Umbilical cord (tissue), 1 donor: ENCODE measurements at regions not wholly inside any gene's neighbourhood (a gene's known extent, or its start where the extent isn't known, plus 50 kb on each side); places are given as distances from the start of the nearest gene placed in this dataset.
"Not testable (repeated sequence)": the region's sequence is repeated elsewhere in the genome, so short reads cannot be mapped to it uniquely, and the experiment has no call there.

ENCODE experiments used
- DNase-seq: peaks from one replicate; pipeline ENCODE4 v3.0.0-alpha.2; 2015; ENCODE audit warnings: low spot score

DNA sequence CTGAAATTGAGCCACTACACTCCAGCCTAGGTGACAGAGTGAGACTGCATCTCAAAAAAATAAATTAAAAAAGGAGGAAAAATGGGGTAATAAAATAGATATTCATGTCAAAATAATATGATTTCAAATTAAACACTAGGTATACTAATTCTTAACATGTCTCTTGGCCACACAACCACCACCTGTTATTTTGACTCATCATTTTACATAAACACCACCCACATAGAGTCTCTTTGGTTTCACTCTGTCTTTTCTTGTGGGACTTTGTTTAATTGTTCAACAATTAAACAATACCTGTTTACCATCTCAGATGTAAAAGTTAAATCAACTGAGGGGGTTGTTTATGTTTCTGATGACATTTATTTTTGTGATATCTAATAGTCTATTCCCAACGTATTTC is 476.8 kb upstream of the ADGRB3 start:
- no peak for DNase-seq

DNA sequence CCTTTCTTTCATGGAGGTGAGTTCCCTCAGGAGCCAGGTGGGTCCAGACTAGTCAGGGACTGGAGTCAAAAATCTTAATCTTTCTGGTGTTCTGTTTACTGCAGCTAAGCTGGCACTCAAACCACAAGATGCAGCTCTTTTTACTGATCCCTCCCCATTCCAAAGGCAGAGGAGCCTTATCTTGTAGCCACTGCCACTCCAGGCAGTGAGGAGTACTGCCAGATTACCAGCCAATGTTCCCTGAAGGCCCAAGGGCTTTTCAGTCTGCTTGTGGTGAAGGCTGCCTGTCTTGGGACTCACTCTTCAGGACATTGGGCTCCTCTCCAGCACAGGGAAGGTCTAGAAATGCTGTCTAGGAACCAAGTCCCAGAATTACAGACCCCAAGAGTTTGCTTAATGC is 490.4 kb upstream of the ADGRB3 start:
- DNase-seq, result no peak

DNA sequence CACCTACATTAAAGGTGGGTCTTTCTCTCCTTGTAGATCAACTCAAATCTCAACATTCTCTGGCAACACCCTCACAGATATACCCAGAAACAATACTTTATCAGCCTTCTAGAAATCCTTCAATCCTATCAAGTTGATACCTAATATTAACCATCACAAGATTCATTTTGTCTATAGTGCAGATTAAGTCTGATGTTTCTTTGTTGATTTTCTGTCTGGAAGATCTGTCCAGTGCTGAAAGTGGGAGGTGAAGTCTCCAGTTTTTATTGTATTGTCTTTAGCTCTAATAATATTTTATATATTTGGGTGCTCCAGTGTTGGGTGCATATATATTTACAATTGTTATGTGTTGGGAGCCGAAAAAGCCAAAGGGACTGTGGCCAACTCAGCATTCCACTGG is 493.9 kb upstream of the ADGRB3 start:
- no peak for DNase-seq

DNA sequence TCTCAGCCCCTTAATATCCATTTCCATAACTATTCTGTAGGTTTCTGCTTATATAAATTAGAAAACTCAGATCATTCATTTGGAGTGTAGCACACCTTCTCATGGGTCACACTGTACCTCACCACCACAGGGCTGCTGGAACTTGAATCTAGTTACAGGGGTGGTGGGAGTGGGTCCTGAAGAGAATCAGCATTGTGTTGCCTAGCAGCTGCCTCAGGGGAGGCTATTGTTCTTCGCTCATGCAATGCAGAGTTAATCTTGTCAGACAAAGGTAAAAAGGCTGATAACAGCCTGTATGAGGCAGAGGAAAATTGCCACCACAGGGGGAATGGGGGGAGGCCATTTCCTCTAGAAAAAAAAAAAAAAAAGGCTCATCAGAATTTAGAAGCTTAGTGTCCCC is 496.0 kb upstream of the ADGRB3 start:
- no peak for DNase-seq

DNA sequence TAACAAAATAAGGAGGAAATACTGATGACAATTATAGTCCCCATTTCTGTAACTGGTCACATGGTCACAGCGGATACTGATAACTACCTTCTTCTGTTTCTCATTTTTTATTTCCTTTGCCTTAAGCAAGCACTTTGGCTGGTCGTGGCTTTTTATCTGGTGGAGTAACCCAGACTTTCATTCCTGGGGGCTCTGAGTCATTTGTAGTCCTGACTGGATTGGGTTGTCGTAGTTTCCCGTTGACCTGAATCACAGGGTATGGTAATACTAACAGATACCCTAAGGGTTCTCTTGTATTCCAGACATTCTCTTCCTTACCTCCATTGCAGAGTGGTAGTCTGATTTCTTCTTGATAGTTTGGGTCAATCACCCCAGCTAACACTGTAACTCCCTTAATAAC is 500.3 kb upstream of the ADGRB3 start:
- DNase-seq, result no peak

DNA sequence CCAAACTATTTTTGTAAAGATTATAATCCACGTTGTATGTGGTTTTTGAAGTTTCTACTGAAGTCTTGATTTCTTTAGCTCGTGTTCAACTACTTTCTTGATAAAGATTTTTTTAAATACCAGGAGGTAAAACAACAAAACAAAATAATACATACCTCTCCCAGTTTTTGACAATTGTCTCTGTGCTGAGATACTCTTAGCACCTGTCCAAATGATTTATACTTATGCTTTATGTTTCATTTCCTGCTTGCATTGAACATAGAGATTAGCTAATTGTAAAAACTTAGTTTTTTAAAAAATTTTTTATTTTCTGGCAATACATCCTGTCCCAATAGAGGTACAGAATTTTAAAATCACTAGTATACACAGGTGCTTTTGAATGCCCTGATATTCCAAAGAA is 506.9 kb upstream of the ADGRB3 start:
- no peak for DNase-seq

DNA sequence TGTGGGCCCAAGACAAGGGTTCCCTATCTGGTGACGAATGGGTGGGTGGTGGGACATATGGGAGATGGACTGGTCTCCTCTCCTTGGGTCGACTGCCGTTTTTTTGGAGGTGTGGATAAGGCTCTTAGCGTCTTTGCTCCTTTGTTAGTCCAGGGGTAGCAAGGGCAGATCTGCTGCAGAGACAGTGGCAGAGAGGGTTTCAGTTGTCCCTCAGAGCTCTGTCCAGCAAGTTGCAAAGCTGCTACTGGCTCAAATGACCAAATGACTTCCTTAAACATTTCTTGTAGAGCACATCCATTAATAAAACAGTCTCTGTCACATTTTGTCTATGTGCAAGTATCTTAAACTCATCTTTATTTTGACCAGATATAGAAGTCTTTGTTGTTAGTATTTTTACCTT is 508.0 kb upstream of the ADGRB3 start:
- no peak for DNase-seq

DNA sequence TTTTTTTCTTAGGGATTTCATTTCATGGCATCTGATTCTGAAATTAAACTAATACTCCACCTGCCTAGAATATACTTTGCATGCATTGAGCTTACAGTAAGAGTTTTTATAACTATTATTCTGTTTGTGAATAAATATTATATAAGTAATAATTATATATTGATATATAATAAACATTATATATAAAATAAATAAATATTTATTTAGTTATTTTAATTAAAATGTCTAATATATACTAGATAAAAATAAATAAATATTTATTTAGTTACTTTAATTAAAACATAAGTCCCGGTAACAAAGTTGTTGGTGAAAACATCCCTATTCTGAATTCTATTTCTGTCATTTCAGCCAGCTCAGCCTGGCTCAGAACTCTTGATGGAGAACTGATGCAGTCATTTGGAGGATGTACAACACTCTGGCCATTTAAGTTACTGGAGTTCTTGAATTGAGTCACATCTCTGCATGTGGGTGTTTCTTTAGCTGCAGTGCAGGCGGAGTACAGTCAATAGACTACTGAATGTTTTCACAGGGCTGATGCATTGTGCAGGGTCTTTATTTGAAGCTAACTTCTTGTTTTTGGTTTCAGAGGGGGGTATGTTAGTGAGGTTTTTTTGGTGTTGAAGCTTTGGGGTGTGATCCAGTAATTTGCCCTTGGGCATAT is 508.9 kb upstream of the ADGRB3 start:
- no peak for DNase-seq

DNA sequence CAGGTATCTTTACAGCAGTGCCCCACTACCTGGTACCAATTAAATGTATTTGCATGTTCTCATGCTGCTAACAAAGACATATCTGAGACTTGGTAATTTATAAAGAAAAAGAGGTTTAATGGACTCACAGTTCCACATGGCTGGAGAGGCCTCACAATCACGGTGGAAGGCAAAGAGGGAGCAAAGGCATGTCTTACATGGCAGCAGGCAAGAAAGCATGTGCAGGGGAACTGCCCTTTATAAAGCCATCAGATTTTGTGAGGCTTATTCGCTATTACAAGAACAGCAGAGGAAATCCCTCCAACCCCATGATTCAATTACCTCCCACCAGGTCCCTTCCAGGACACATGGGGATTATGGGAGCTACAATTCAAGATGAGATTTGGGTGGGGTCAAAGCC is 512.1 kb upstream of the ADGRB3 start:
- DNase-seq, result not testable (repeated sequence)

DNA sequence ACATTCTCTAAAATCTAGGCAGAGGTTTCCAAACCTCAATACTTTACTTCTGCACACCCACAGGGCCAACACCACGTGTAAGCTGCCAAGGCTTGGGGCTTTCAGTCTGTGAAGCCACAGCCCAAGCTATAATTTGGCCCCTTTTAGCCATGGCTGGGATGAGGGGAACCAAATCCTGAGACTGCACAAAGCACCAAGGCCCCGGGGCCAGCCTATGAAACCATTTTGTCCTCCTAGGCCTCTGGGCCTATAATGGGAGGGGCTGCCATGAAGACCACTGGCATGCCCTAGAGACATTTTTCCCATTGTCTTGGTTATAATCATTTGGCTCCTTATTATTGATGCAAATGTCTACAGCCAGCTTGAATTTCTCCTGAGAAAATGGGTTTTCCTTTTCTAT is 513.0 kb upstream of the ADGRB3 start:
- no peak for DNase-seq

DNA sequence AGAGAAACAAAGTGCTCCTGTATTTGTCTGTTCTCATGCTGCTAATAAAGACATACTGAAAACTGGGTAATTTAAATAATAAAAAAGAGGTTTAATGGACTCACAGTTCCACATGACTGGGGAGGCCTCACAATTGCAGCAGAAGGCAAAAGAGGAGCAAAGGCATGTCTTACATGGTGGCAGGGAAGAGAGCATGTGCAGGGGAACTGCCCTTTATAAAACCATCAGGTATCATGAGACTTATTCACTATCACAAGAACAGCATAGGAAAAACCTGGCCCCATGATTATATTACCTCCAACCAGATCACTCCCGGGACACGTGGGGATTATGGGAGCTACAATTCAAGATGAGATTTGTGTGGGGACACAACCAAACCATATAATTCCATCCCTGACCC is 514.1 kb upstream of the ADGRB3 start:
- DNase-seq, result not testable (repeated sequence)

DNA sequence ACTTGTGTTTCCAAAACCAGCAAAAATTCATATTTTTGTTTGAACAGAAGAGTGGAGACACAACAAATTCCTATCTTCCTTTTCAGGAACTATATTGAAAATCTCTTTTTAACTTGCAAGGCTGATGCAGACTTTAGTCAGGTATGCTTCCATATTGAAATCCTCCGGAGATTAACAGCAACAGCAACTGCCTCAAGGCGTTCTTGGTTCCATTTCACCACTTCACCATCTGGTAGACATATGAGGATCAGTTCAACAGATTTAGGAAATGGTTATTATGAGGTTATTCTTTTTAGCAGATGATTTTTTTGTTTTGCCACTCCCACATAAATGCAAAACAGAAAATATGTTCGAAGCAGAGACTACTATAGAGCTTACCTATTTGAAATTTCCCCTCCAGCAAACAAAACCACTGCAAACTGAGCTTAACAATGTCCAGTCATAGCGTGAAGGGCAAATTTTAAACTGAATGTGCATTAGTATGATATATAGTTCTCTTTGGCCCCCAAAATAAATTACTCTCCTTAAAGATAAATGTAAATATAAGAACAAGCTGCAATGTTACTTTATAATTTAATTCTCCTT is 520.5 kb upstream of the ADGRB3 start:
- DNase-seq, result no peak

DNA sequence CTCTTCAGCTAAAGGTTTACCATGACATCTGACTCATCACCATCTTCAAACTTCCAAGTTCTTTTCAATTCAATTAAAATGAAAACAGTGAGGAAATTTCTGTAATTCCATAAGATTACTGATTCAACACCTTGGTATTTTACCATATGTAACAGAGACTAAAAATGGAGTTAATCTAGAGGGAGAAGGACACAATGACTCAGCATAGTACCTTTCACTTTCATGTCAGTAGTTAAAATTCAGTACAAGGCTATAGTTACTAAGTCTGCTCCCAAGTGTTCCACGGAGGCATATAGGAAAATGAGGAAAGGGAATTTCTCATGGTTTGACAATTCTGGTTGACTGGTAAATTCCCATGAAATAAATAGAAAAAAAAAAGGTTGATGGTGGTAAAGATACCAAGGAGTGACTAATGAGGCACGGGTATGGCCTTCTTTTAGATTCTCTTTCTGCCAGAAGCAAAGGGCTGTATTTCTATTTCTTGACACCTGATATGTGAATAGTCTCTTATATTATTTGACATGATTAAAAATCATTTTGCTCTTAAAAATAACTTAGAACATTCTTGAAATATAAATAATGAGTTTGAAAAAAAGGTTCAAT is 526.7 kb upstream of the ADGRB3 start:
- no peak for DNase-seq

DNA sequence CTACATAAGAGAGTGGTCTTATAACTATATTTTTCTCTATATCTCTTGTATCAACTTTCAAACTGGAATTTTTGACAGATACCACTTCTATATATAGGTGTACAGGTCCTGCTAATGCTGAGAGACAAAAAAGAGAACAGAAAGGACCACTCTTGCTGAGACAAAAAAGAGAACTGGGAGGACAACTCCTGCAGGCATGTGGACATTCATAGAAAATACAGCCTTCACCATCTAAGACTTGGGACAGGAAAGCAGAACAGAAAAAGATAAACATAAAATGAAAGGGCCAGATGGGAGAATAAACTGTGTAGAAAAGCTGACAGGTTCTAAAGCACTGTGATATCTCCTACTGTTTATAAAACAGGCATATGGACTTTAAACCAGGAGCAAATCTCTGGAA is 541.0 kb upstream of the ADGRB3 start:
- no peak for DNase-seq

DNA sequence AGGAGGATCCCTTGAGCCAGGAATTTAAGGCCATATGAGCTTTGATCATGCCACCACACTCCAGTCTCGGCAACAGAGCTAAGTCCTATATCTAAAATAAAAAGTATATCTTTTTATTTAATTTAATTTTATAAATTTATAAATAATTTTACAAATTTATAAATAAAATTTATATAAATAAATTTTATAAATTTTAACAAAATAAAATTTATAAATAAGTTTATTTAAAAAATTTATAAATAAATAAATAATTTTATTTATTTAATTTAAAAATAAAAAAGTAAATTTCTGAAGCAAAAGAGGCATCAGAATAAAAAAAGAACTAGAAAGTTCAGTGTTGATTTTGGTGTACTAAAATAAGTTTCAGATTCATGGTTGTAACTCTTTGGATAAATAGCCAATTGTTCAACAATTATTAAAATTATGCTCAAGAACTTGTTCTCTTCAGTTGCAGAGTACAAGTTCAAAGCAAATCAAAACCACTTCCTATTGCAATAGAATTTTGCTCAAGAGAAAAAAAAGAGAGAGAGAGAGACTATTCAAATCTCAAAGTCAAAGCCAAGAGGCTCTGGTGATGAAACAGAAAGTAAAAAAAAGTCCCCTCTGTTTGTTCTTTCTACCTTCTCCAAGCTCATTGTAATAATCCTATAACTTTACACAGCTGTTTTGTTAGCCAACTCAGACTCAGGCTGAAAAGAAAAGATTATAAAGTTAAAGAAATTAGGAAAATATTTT is 547.5 kb upstream of the ADGRB3 start:
- no peak for DNase-seq

DNA sequence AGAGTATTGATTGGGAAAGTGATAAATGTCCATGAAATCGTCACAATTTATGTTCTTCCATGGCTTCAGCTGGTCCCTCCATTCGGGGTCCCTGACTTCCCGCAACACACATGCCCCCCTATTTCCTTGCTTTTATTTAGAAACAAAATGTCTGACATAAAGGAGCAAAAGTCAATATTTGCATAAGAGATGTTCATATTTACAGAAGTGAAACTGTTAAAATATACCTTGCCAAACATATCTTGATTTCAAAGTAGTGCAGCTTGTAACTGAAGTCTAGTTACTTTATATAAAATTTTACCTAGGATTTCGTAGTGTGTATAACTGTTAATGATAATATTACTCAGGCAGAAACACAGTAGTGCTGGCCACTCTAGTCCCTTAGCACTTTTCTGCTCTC is 548.9 kb upstream of the ADGRB3 start:
- no peak for DNase-seq

DNA sequence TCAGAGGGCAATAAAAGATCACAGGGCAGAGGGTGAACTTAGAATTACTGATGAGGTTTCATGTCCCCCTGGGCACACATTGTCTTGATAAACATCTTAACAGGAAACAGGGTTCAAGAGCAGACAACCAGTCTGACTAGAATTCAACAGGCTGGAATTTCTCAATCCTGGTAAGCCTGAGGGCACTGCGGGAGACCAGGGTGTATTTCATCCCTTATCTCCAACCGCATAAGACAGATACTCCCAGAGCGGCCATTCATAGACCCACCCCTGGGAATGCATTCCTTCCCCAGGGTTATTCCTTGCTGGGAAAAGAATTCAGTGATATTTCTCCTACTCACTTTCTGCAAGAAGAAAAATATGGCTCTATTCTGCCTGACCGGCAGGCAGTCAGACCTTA is 549.5 kb upstream of the ADGRB3 start:
- not testable (repeated sequence) for DNase-seq

DNA sequence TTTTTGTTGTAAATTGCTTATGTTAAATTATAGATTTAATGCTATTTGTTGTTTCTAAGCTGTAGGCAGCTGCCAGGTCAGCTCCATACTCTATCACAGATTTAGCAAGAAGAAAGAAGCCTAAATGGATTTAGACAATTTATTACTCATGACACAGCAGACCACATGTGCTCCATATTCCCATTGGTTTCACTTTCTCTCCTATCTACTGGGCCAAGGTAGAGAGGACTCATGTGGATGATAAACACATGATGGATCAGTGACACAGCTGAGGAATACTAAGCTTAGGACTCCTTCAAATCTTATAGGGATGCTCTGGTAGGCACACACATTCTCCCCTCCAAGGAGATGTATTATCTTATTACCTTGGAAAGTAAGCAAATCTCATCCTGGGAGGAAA is 553.0 kb upstream of the ADGRB3 start:
- no peak for DNase-seq

DNA sequence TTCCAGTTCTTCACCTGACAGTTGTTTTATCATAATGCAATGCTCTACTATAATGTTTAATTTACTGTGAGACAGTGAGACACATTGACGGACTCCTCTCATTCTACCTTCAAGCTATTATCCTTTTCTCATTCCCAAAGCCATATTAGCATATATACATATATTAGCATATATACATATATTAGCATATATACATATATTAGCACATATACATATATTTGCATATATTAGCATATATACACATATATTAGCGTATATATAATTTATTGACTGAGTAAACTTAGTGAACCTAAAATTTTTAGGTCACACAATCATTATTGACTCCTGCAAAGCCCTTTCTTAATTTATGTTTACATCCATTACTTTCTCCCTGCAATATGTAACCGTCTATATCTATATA is 555.0 kb upstream of the ADGRB3 start:
- no peak for DNase-seq

DNA sequence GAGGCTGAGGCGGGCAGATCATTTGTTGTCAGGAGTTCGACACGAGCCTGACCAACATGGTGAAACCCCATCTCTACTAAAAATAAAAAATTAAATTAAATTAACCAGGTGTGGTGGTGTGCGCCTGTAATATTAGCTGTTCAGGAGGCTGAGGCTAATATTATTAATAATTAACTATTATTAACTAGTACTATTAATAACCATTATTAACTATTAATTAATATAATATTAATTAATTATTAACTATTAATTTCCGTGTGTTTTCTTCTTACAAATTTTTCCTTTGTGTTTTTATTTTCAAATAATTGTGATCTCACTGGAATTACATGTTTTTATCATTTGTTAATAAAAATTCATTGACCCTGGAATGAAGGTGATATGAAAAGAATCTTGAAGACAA is 557.4 kb upstream of the ADGRB3 start:
- no peak for DNase-seq

DNA sequence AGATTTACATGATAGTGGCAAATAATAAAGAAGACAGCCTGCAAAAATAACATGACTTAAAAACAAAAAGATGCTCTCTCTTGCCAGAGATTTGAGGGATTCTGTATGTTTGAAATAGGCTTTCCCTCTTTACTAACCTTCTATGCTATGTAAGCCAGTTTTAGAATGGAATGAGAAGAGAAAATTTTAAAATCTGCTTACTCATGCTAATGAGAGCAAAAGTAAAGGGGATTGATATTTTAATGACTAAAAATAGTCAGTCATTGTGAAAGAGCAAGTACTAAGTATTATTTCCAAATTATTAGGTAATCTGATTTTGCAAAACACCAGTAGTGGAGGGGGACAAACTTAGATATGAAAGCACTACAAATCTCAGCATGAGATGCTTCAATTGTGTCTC is 563.3 kb upstream of the ADGRB3 start:
- no peak for DNase-seq

DNA sequence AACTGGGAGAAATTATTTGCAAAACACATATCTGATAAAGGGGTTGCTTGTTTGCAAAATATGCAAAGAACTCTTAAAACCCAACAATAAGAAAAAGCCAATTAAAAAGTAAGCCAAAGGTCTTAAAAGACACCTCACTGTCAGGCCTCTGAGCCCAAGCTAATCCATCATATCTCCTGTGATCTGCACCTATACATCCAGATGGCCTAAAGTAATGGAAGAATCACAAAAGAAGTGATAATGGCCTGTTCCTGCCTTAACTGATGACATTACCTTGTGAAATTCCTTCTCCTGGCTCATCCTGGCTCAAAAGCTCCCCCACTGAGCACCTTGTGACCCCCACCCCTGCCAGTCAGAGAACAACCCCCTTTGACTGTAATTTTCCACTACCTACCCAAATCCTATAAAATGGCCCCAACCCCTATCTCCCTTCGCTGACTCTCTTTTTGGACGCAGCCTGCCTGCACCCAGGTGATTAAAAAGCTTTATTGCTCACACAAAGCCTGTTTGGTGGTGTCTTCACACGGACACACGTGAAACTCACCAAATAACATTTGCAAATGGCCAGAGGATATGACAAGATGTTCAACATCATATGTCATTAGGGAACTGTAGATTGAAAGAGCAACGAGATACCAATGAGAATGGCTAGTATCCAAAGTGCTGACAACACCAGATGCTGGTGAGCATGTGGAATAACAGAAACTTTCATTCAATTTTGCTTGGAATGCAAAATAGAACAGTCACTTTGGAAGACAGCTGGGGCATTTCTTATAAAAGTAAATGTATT is 565.0 kb upstream of the ADGRB3 start:
- DNase-seq, result no peak
